Adrenal gland (tissue), 5 donors: ENCODE measurements at regions not wholly inside any gene's neighbourhood (a gene's known extent, or its start where the extent isn't known, plus 50 kb on each side); places are given as distances from the start of the nearest gene placed in this dataset.

Experiments
- POLR2A ChIP-seq, 2 donors: fragments of 450-650 bp; IDR thresholded peaks; one replicate each; pipeline ENCODE4 v1.6.1; 2017; ENCODE audit warnings: antibody characterized with exemption in 2 of 2, mild to moderate bottlenecking in 2 of 2, moderate library complexity in 1 of 2
- TF ChIP-seq, protein P1 (sequence below), 6 experiments: fragments of 450-650 bp in 4 of 6; fragments of 200-600 bp in 2 of 6; sonication (generic) in 1 of 6; IDR thresholded peaks; 1 replicate in 5 of 6; 2 replicates in 1 of 6; pipeline versions ENCODE4 v1.5.1 to v1.8.0; 2016 to 2021; ENCODE audit warnings: antibody characterized with exemption in 6 of 6, mild to moderate bottlenecking in 2 of 6, moderate library complexity in 1 of 6
- donor health status: DM: no; HTN: no; CAD: no.

DNA sequence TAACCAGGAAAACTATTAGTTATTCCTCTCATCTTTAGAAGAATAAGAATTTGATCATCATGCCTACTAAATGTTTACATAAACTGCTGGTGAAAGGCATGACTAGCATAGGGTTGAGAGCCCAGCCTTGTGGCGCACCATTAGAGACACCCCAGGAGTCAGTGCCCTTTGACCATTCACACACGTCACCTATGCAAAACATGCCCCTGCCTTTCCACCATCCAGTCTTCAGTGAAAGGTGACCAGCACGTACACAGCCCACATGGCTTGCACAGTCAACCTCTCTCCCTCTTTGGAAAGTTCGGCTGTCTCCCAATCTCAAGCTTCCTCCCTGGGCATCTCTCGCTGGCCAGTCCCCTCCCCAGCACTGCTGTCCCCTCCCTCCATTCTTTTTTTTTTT lies 150.3 kb downstream of the ENGASE start:
- TF ChIP-seq, protein P1, sequence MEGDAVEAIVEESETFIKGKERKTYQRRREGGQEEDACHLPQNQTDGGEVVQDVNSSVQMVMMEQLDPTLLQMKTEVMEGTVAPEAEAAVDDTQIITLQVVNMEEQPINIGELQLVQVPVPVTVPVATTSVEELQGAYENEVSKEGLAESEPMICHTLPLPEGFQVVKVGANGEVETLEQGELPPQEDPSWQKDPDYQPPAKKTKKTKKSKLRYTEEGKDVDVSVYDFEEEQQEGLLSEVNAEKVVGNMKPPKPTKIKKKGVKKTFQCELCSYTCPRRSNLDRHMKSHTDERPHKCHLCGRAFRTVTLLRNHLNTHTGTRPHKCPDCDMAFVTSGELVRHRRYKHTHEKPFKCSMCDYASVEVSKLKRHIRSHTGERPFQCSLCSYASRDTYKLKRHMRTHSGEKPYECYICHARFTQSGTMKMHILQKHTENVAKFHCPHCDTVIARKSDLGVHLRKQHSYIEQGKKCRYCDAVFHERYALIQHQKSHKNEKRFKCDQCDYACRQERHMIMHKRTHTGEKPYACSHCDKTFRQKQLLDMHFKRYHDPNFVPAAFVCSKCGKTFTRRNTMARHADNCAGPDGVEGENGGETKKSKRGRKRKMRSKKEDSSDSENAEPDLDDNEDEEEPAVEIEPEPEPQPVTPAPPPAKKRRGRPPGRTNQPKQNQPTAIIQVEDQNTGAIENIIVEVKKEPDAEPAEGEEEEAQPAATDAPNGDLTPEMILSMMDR (IDR thresholded peaks at IDR 0.05): no peak
- TF ChIP-seq POLR2A (IDR thresholded peaks at IDR 0.05): no peak
